ENCODE measurements at regions not wholly inside any gene's neighbourhood (a gene's known extent, or its start where the extent isn't known, plus 50 kb on each side); places are given as distances from the start of the nearest gene placed in this dataset.

GRCh38 chr17:72498364-72499210, 377.8 kb downstream of the SOX9 start:
- Mint-ChIP-seq H3K36me3 (ENCODE audit: insufficient read depth, unreplicated experiment) (peaks cover 15% of the 10 kb centered on the region), H3K27me3 (ENCODE audit: insufficient read depth, unreplicated experiment) (no peaks in the 10 kb centered on the region)
- CTCF ChIA-PET: no interaction called here

GRCh38 chr17:72501404-72502370, 380.9 kb downstream of the SOX9 start:
- Histone ChIP-seq H3K9me3 (no peaks in the 10 kb centered on the region), H3K4me3 (ENCODE audit: low read depth, low read length) (no peak overlapping the region), H3K27me3 (replicated peaks; ENCODE audit: control insufficient read depth, insufficient read depth, low read length) (no peaks in the 10 kb centered on the region), H3K36me3 (ENCODE audit: control insufficient read depth, insufficient read depth, low read length) (0 out of 2 replicates have a peak, but pooled peaks cover 2% of the 10 kb centered on the region), H3K4me1 (peaks cover 21% of the 10 kb centered on the region)
- POLR2A ChIA-PET: no interaction called here
- intact Hi-C loops (cut with micrococcal nuclease; ENCODE audit: unreplicated experiment): loop anchor here (1.0 kb wide), 1 partner anchor 18 kb away; no protein-coding TSS in a partner anchor
- no peak overlapping the region for H3K4me3 Mint-ChIP-seq (ENCODE audit: unreplicated experiment)
- no peaks in the 10 kb centered on the region for H3K27me3 Mint-ChIP-seq (ENCODE audit: insufficient read depth, unreplicated experiment)
- H3K4me1 Mint-ChIP-seq (ENCODE audit: low read depth, unreplicated experiment): peaks cover 23% of the 10 kb centered on the region
- peaks cover 27% of the 10 kb centered on the region for H3K9me3 Mint-ChIP-seq (ENCODE audit: unreplicated experiment)
- H3K36me3 Mint-ChIP-seq (ENCODE audit: insufficient read depth, unreplicated experiment): peaks cover 19% of the 10 kb centered on the region
- DNase-seq: peak in 1 of 2 experiments; percentile 27
- H3K27ac Mint-ChIP-seq (ENCODE audit: unreplicated experiment): peak overlapping the region; percentile 88
- CTCF ChIA-PET: interaction anchor here (1.1 kb wide), 1 partner anchor 36 kb away, joined by 3 read pairs; no protein-coding TSS in a partner anchor
- no peak for TF ChIP-seq CTCF (IDR thresholded peaks at IDR 0.05; ENCODE audit: insufficient read depth in 1 of 2, low read depth in 1 of 2, low read length in 1 of 2, severe bottlenecking in 1 of 2, unreplicated experiment in 1 of 2)
- no TSS peak for BruUV-seq (replicated peaks)

More at GRCh38 chr17:72498364-72499210, 377.8 kb downstream of the SOX9 start:
- no peaks in the 10 kb centered on the region for H3K9me3 ChIP-seq
- no peak for TF ChIP-seq CTCF (IDR thresholded peaks at IDR 0.05; ENCODE audit: insufficient read depth in 1 of 2, low read depth in 1 of 2, low read length in 1 of 2, severe bottlenecking in 1 of 2, unreplicated experiment in 1 of 2)
- H3K4me3 Mint-ChIP-seq (ENCODE audit: unreplicated experiment): no peak overlapping the region
- no peaks in the 10 kb centered on the region for H3K27me3 ChIP-seq (replicated peaks; ENCODE audit: control insufficient read depth, insufficient read depth, low read length)
- H3K4me1 Mint-ChIP-seq (ENCODE audit: low read depth, unreplicated experiment): peaks cover 23% of the 10 kb centered on the region
- H3K4me3 ChIP-seq (ENCODE audit: low read depth, low read length): no peak overlapping the region
- no TSS peak for BruUV-seq (replicated peaks)
- no peak overlapping the region for H3K27ac Mint-ChIP-seq (ENCODE audit: unreplicated experiment)
- POLR2A ChIA-PET: no interaction called here
- 0 out of 2 replicates have a peak, but pooled peaks cover 2% of the 10 kb centered on the region for H3K36me3 ChIP-seq (ENCODE audit: control insufficient read depth, insufficient read depth, low read length)
- peaks cover 21% of the 10 kb centered on the region for H3K4me1 ChIP-seq
- H3K9me3 Mint-ChIP-seq (ENCODE audit: unreplicated experiment): peaks cover 19% of the 10 kb centered on the region
- DNase-seq: no peak
- intact Hi-C loops (cut with micrococcal nuclease; ENCODE audit: unreplicated experiment): no loop called here

Measured in Caco-2 (cell line).